IMR-90 (cell line): ENCODE measurements at regions not wholly inside any gene's neighbourhood (a gene's known extent, or its start where the extent isn't known, plus 50 kb on each side); places are given as distances from the start of the nearest gene placed in this dataset.

Experiments used
- ATAC-seq: fragments of 200-7000 bp; cut with Tn5 transposase; 2 replicates; pipeline ENCODE4 v1.9.1; 2020; ENCODE audit warnings: low read depth, mild to moderate bottlenecking, moderate library complexity
- BruUV-seq: library from RNA; stranded (reverse); fragments of 400-500 nt; replicated peaks from 2 replicates; lab custom pipeline; 2021; lab: Mats Ljungman, UMichigan
- CTCF ChIA-PET: fragments of 300-600 bp; formaldehyde crosslinking; extraction: SDS; loops from one replicate; lab custom pipeline; 2021; ENCODE audit warnings: antibody characterized with exemption; lab: Yijun Ruan, JAX
- POLR2A ChIA-PET: fragments of 300-600 bp; sonication (Branson Sonifier 250); formaldehyde crosslinking; loops from one replicate; lab custom pipeline; 2022; ENCODE audit warnings: antibody characterized with exemption; ENCODE audit not compliant: unreplicated experiment; lab: Charles Lee
- DNase-seq: peaks from one replicate; pipeline ENCODE4 v3.0.0; 2013
- H2AFZ ChIP-seq: replicated peaks from 2 replicates; pipeline ENCODE3; 2013; ENCODE audit warnings: low read length, mild to moderate bottlenecking; ENCODE audit not compliant: poor library complexity
- H2AK5ac ChIP-seq: 2 replicates; pipeline ENCODE4 v1.6.1; 2013; ENCODE audit warnings: low read depth, low read length, inconsistent platforms
- H2AK9ac ChIP-seq: replicated peaks from 2 replicates; pipeline ENCODE3; 2013; ENCODE audit warnings: mild to moderate bottlenecking, low read depth, low read length, moderate library complexity; ENCODE audit not compliant: poor library complexity
- H2BK120ac ChIP-seq: 2 replicates; pipeline ENCODE4 v1.6.1; 2013; ENCODE audit warnings: low read depth, low read length, inconsistent platforms
- H2BK15ac ChIP-seq: 3 replicates; pipeline ENCODE4 v1.6.1; 2013; ENCODE audit warnings: low read depth, low read length, inconsistent platforms
- H2BK20ac ChIP-seq: 2 replicates; pipeline ENCODE4 v1.6.1; 2013; ENCODE audit warnings: low read depth, mild to moderate bottlenecking, inconsistent platforms, low read length, moderate library complexity
- H2BK5ac ChIP-seq: 2 replicates; pipeline ENCODE4 v1.6.1; 2013; ENCODE audit warnings: mild to moderate bottlenecking, low read depth, low read length, inconsistent platforms; ENCODE audit not compliant: poor library complexity, severe bottlenecking
- H3K14ac ChIP-seq: replicated peaks from 2 replicates; pipeline ENCODE4 v1.6.1; 2013; ENCODE audit warnings: low read depth, low read length, inconsistent platforms
- H3K18ac ChIP-seq: 2 replicates; pipeline ENCODE4 v1.6.1; 2013; ENCODE audit warnings: low read depth, low read length, control low read depth
- H3K23ac ChIP-seq: 2 replicates; pipeline ENCODE4 v1.6.1; 2013; ENCODE audit warnings: low read depth, low read length, inconsistent platforms
- H3K27ac ChIP-seq: 2 replicates; pipeline ENCODE4 v1.5.1; 2013; ENCODE audit warnings: mild to moderate bottlenecking, control low read depth, low read length; ENCODE audit not compliant: insufficient read depth
- H3K27me3 ChIP-seq: 2 replicates; pipeline ENCODE4 v1.6.1; 2013; ENCODE audit warnings: low read length; ENCODE audit not compliant: control insufficient read depth, insufficient read depth
- H3K36me3 ChIP-seq: 2 replicates; pipeline ENCODE4 v1.6.1; 2013; ENCODE audit warnings: low read length, mixed read lengths; ENCODE audit not compliant: control insufficient read depth, insufficient read depth
- H3K4ac ChIP-seq: 2 replicates; pipeline ENCODE4 v1.6.1; 2013; ENCODE audit warnings: low read depth, low read length, inconsistent platforms
- H3K4me1 ChIP-seq: 2 replicates; pipeline ENCODE4 v1.6.1; 2013; ENCODE audit warnings: low read length, mixed read lengths; ENCODE audit not compliant: control insufficient read depth, insufficient read depth
- H3K4me2 ChIP-seq: 2 replicates; pipeline ENCODE4 v1.6.1; 2013; ENCODE audit warnings: low read depth, mild to moderate bottlenecking, control low read depth, low read length, moderate library complexity
- H3K4me3 ChIP-seq: 2 replicates; pipeline ENCODE4 v1.5.1; 2013; ENCODE audit warnings: low read depth, mild to moderate bottlenecking, control low read depth, low read length, moderate library complexity; ENCODE audit not compliant: insufficient read depth
- H3K56ac ChIP-seq: 2 replicates; pipeline ENCODE4 v1.6.1; 2013; ENCODE audit warnings: low read length, inconsistent platforms; ENCODE audit not compliant: insufficient read depth; ENCODE audit errors: extremely low read depth
- H3K79me1 ChIP-seq, 2 experiments: 2 replicates each; pipeline ENCODE4 v1.6.1; 2013; ENCODE audit warnings: low read length in 2 of 2, inconsistent platforms in 1 of 2, low read depth in 1 of 2
- H3K9ac ChIP-seq: 2 replicates; pipeline ENCODE4 v1.6.1; 2013; ENCODE audit warnings: low read depth, low read length, control low read depth
- H3K9me1 ChIP-seq: 2 replicates; pipeline ENCODE4 v1.6.1; 2013; ENCODE audit warnings: low read length, inconsistent platforms; ENCODE audit not compliant: insufficient read depth
- H3K9me3 ChIP-seq: 2 replicates; pipeline ENCODE4 v1.6.1; 2013; ENCODE audit warnings: low read length; ENCODE audit not compliant: control insufficient read depth, insufficient read depth
- H4K20me1 ChIP-seq: 2 replicates; pipeline ENCODE4 v1.6.1; 2013; ENCODE audit warnings: low read length, inconsistent platforms; ENCODE audit not compliant: insufficient read depth
- H4K5ac ChIP-seq: 2 replicates; pipeline ENCODE4 v1.6.1; 2013; ENCODE audit warnings: mild to moderate bottlenecking, low read depth, low read length, control low read depth
- H4K8ac ChIP-seq, 2 experiments: 2 replicates each; pipeline ENCODE4 v1.6.1; 2013; ENCODE audit warnings: low read depth in 2 of 2, low read length in 2 of 2, control low read depth in 1 of 2, inconsistent platforms in 1 of 2
- H4K91ac ChIP-seq: 2 replicates; pipeline ENCODE4 v1.6.1; 2013; ENCODE audit warnings: low read depth, low read length, inconsistent platforms; ENCODE audit not compliant: insufficient read depth
- RFX5 ChIP-seq: IDR thresholded peaks from 2 replicates; pipeline ENCODE4 v1.8.0; 2012; ENCODE audit warnings: low read depth, mild to moderate bottlenecking, low read length, moderate library complexity
- WGBS, 2 experiments: methylation state at CpG; one replicate each; pipeline versions ENCODE4 v1.1.5 to v1.1.7; 2013; ENCODE audit warnings: missing lambda C conversion rate in 2 of 2; ENCODE audit not compliant: insufficient read length in 1 of 2; ENCODE audit errors: extremely low coverage in 2 of 2; 5-methylcytosine and 5-hydroxymethylcytosine counted together
- dilution Hi-C: fragments of 300-500 bp; cut with HindIII; formaldehyde crosslinking; loops from one replicate; pipeline ENCODE4 v1.14.3; 2018; ENCODE audit warnings: low sequenced_read_pairs; ENCODE audit not compliant: unreplicated experiment
- in situ Hi-C: fragments of 300-500 bp; cut with MboI; formaldehyde crosslinking; loops from 3 replicates; pipeline ENCODE4 v1.14.3; 2019; ENCODE audit warnings: low sequenced_read_pairs, inconsistent platforms, mixed read lengths
- intact Hi-C: fragments of 100-400 bp; cut with micrococcal nuclease; formaldehyde crosslinking; loops from 2 replicates; pipeline ENCODE4 v1.10.0; 2022

GRCh38 chr5:175808711-175809110 lies 62.7 kb upstream of the CPLX2 start:
- H2BK20ac ChIP-seq: no peak overlapping the region
- no peaks in the 10 kb centered on the region for H3K9me3 ChIP-seq
- H3K9me1 ChIP-seq: no peaks in the 10 kb centered on the region
- dilution Hi-C loops: no loop called here
- no peak overlapping the region for H3K23ac ChIP-seq
- 82% methylated on average over 3 of the region's 6 CpGs; no CpG with 5 or more reads in 1 of the 2 experiments for WGBS, 2 experiments
- no peak overlapping the region for H4K5ac ChIP-seq
- no peak overlapping the region for H3K4me2 ChIP-seq
- POLR2A ChIA-PET: no interaction called here
- H3K18ac ChIP-seq: no peak overlapping the region
- no peak overlapping the region for H3K56ac ChIP-seq
- H3K9ac ChIP-seq: no peak overlapping the region
- CTCF ChIA-PET: no interaction called here
- no peak overlapping the region for H2AFZ ChIP-seq
- H3K4me3 ChIP-seq: no peak overlapping the region
- H3K36me3 ChIP-seq: no peaks in the 10 kb centered on the region
- H4K8ac ChIP-seq: no peak overlapping the region
- no peak for TF ChIP-seq RFX5
- no peak overlapping the region for H2BK120ac ChIP-seq
- no TSS peak for BruUV-seq
- no peak overlapping the region for H2AK9ac ChIP-seq
- ATAC-seq (no peak), DNase-seq (no peak)
- no peak overlapping the region for H2BK5ac ChIP-seq
- no peak overlapping the region for H3K4ac ChIP-seq
- no peak overlapping the region for H2BK15ac ChIP-seq
- no peak overlapping the region for H3K14ac ChIP-seq
- in situ Hi-C loops: no loop called here
- H4K91ac ChIP-seq: no peak overlapping the region
- intact Hi-C loops: loop anchor here (1.0 kb wide), 1 partner anchor 11 kb away; no protein-coding TSS in a partner anchor
- H3K79me1 ChIP-seq: no peaks in the 10 kb centered on the region
- H3K4me1 ChIP-seq: peaks cover 6% of the 10 kb centered on the region; the same call in 1 of the 2 replicates
- peaks cover 3% of the 10 kb centered on the region; the same call in 1 of the 2 replicates for H4K20me1 ChIP-seq
- no peak overlapping the region for H3K27ac ChIP-seq
- peaks cover 9% of the 10 kb centered on the region for H3K27me3 ChIP-seq
- H2AK5ac ChIP-seq: no peak overlapping the region
